CD4-positive, alpha-beta T cell treated with Interleukin-15 for 1 hour (primary cell): ENCODE measurements at regions not wholly inside any gene's neighbourhood (a gene's known extent, or its start where the extent isn't known, plus 50 kb on each side); places are given as distances from the start of the nearest gene placed in this dataset.
"Not testable (repeated sequence)": the region's sequence is repeated elsewhere in the genome, so short reads cannot be mapped to it uniquely, and the experiment has no call there.

Experiments
- DNase-seq: peaks from one replicate; pipeline ENCODE4 v3.0.0-alpha.2; 2020

DNA sequence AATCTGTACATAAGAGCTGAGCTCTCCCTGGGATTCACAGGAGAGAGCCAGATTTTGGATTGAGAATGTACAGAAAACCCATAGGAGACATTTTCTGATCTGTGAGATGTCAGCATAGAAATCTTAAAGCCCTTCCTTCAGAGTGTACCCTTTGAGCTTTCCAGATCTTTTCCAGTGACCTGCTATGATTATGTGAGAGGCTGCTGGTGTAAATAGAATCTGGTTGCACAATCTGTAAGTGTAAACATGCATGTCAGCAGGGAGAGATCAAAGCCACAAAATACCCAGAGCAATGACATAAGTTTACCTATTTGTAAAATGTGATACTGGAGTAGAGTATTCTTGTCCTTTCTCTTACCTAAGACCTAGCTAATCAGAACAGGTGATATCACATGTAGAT, 471.9 kb downstream of the FOXD4L5 start:
- DNase-seq, result not testable (repeated sequence)

DNA sequence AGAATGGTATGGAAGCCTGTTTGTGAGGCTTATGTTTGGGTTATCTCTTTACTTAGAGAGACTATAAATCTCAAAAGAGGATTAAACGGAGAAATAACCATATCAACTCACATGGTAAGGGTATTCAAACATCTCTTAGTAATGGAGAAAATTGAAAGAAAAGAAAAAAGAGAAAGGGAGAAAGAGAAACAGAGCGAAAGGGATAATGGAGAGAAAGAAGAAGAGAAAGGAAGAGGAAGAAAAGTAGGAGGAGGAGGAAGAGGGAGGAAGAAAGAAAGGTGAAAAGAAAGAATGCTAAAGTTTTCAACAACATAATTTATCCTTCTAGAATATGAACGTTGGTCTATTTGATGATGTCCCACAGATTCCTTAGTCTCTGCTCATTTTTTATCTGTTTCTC, 506.3 kb downstream of the FOXD4L5 start:
- DNase-seq, result not testable (repeated sequence)

DNA sequence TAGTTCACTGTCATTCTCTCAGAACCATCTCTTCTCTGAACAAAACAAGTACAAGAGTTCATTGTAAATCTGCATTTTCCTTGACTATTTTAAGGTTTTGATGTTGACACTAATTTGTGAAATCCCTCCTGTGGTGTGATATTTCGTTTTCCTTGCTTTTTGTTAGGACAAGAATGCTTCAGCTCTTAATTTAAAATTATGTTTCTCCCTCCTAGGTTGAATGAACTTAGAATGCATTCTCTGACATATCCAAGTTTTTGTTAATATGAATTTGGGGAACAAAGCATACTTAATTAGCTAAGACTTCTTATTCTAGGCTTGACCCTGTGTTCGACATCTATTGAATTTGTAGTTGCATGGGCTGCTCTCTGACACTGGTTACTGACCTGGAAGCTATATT, 508.7 kb downstream of the FOXD4L5 start:
- not testable (repeated sequence) for DNase-seq

DNA sequence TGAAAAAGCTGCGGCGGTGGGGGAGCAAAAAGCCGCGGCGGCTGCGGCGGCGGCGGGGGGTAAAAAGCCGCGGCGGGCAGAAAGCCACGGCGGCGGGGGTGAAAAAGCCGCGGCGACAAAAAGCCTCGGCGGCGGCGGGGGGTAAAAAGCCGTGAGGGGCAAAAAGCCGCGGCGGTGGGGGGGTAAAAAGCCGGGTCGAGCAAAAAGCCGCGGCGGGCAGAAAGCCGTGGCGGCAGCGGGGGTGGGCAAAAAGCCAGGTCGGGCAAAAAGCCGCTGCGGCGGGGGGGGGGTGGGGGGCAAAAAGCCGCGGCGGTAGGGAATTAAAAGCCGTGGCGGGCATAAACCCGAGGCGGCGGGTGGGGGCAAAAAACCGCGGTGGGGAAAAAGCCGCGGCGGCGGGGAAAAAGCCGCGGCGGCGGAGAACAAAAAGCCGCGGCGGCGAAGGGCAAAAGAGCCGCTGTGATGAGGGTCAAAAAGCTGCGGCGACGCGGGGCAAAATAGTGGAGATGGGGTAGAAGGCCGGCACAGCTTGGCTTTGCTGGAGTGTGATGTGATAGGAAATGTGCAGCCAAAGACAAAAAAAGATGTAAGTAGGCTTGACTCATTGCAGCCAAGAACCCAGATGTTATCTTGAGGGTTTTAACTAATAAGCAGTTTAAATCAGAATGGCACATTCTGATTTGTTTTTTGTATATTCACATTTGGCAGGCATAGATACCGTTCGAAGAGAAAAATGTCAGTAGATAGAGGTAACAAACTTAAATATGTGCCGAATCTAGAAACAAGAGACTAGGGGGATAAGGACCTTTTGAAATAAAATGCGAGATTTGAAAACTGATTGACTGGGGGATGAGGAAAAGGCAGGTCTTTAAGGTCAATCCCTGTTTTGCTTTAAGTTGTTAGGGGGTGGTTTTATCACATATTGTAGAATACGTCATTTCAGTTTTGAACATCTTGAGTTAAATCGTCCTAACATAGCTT, 509.9 kb downstream of the FOXD4L5 start:
- peak; percentile 16 for DNase-seq

DNA sequence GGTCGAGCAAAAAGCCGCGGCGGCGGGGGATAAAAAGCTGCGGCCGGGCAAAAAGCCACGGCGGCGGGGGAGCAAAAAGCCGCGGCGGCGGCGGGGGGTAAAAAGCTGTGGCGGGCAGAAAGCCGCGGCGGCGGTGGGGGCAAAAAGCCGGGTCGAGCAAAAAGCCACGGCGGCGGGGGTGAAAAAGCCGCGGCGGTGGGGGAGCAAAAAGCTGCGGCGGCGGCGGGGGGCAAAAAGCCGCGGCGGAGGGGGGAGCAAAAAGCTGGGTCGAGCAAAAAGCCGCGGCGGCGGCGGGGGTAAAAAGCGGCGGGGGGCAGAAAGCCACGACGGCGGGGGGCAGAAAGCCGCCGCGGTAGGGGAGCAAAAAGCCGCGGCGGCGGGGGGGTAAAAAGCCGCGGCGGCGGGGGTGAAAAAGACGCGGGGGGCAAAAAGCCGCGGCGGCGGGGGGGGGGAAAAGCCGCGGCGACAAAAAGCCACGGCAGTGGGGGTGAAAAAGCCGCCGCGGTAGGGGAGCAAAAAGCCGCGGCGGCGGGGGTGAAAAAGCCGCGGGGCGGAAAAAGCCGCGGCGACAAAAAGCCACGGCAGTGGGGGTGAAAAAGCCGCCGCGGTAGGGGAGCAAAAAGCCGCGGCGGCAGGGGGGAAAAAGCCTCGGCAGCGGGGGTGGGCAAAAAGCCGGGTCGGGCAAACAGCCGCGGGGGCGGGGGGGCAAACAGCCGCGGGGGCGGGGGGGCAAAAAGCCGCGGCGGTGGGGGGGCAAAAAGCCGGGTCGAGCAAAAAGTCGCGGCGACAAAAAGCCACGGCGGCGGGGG, 510.8 kb downstream of the FOXD4L5 start:
- DNase-seq, result not testable (repeated sequence)

DNA sequence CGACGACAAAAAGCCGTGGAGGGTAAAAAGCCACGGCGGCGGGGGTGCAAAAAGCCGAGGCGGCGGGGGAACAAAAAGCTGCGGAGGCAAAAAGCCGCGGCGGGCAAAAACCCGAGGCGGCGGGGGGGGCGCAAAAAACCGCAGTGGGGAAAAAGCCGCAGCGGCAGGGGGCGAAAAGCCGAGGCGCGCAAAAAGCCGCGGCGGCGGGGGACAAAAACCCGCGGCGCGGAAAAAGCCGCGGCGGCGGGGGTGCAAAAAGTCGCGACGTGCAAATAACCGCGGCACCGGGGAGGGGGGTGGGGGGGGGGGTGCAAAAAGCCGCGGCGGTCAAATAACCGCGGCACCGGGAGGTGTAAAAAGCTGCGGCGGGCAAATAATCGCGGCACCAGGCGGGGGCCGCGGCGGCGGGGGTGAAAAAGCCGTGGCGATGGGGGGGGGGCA, 511.5 kb downstream of the FOXD4L5 start:
- peak; percentile 17 for DNase-seq

DNA sequence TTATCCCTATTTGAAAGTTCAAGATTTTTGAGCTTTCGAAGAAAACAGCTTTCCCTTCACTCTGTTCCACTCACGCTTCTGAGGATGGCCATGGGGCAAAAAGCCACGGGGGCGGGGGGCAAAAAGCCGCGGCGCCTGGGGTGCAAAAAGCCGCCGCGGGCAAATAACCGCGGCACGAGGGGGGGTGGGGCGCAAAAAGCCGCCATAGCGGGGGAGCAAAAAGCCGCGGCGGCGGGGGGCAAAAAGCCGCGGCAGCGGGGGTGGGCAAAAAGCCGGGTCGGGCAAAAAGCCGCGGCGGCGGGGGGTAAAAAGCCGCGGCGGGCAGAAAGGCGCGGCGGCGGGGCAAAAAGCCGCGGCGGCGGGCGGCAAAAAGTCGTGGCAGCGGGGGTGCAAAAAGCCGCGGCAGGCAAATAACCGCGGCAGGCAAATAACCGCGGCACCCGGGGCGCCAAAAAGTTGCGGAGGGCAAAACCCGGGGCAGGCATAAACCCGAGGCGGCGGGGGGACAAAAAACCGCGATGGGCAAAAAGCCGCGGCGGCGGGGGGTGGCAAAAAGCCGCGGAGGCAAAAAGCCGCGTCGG, 512.2 kb downstream of the FOXD4L5 start:
- DNase-seq, result peak; percentile 4

DNA sequence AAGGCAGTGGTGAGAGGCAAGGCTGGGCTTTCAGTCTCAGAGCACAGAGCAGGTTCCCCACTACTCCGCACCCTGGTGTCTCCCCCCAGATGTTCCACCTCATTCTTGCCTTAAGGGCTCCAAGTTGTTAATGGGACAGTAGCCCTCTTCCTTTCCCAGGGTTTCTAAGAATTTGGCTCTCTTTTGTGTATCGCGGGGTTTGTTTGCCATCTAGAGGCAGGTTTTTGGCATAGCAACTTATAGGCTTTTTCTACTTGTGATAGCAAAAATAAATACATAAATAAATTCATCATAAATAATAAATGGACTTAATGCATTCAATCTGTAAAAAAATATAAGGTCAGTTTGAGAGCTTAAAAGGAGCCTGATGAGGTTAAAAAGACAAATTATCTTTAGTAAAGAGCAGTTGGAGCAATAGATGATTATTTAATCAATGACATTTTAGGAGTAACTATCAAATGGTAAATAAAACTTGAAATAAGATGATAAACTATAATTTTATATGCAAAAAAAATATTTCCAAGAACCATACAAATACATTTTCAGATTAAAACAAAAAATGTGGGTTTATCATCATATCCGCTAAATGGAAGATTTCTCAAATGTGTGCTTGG, 512.8 kb downstream of the FOXD4L5 start:
- DNase-seq, result not testable (repeated sequence)
